Smooth muscle cell (in vitro differentiated cells): ENCODE measurements at regions not wholly inside any gene's neighbourhood (a gene's known extent, or its start where the extent isn't known, plus 50 kb on each side); places are given as distances from the start of the nearest gene placed in this dataset.

Experiments
- DNase-seq: peaks from one replicate; lab custom pipeline; 2025; ENCODE audit not compliant: unreplicated experiment; lab: John Stamatoyannopoulos, UW
- H2AFZ ChIP-seq: fragments of 200-600 bp; sonication (generic); 2 replicates; pipeline ENCODE4 v1.6.0; 2016; ENCODE audit warnings: antibody characterized with exemption, low read depth, mild to moderate bottlenecking
- H3F3A ChIP-seq: fragments of 200-600 bp; sonication (generic); 2 replicates; pipeline ENCODE4 v1.6.0; 2017; ENCODE audit warnings: antibody characterized with exemption, low read depth
- H3K27ac ChIP-seq: fragments of 200-600 bp; sonication (generic); 2 replicates; pipeline ENCODE4 v1.5.1; 2016; ENCODE audit warnings: low read depth, mild to moderate bottlenecking
- H3K27me3 ChIP-seq: fragments of 200-600 bp; sonication (generic); 2 replicates; pipeline ENCODE4 v1.6.1; 2016; ENCODE audit warnings: low read depth, mild to moderate bottlenecking
- H3K36me3 ChIP-seq: fragments of 200-600 bp; sonication (generic); 2 replicates; pipeline ENCODE4 v1.5.1; 2016; ENCODE audit warnings: low read depth
- H3K4me1 ChIP-seq: fragments of 200-600 bp; sonication (generic); 2 replicates; pipeline ENCODE4 v1.5.1; 2016; ENCODE audit warnings: low read depth
- H3K4me2 ChIP-seq: fragments of 200-600 bp; sonication (generic); 2 replicates; pipeline ENCODE4 v1.6.0; 2016; ENCODE audit warnings: mild to moderate bottlenecking
- H3K4me3 ChIP-seq: fragments of 200-600 bp; sonication (generic); 2 replicates; pipeline ENCODE4 v1.5.1; 2016; ENCODE audit warnings: mild to moderate bottlenecking
- H3K79me2 ChIP-seq: fragments of 200-600 bp; sonication (generic); 2 replicates; pipeline ENCODE4 v1.6.0; 2016; ENCODE audit warnings: low read depth, mild to moderate bottlenecking
- H3K9ac ChIP-seq: fragments of 200-600 bp; sonication (generic); 2 replicates; pipeline ENCODE4 v1.6.0; 2016; ENCODE audit warnings: low read depth
- H3K9me3 ChIP-seq: fragments of 200-600 bp; sonication (generic); replicated peaks from 2 replicates; pipeline ENCODE4 v1.5.1; 2016; ENCODE audit warnings: low read depth
- H4K20me1 ChIP-seq: fragments of 200-600 bp; sonication (generic); 2 replicates; pipeline ENCODE4 v1.6.0; 2016; ENCODE audit warnings: low read depth
- CTCF ChIP-seq: fragments of 200-600 bp; sonication (generic); IDR thresholded peaks from 2 replicates; pipeline ENCODE4 v1.5.1; 2017; ENCODE audit warnings: borderline replicate concordance, mild to moderate bottlenecking, antibody characterized with exemption; ENCODE audit not compliant: insufficient read depth, poor library complexity, severe bottlenecking
- WGBS: methylation state at CpG from one replicate; pipeline ENCODE4 v1.1.7; 2016; ENCODE audit warnings: low lambda C conversion rate; 5-methylcytosine and 5-hydroxymethylcytosine counted together

- Histone ChIP-seq H3K36me3 (no peaks in the 10 kb centered on the region), H3K4me1 (peaks cover 14% of the 10 kb centered on the region), H4K20me1 (no peaks in the 10 kb centered on the region), H3K27me3 (no peaks in the 10 kb centered on the region), H3K27ac (no peak overlapping the region), H3K79me2 (no peaks in the 10 kb centered on the region), H3F3A (no peaks in the 10 kb centered on the region), H3K9me3 (no peaks in the 10 kb centered on the region), H3K4me3 (no peak overlapping the region), H3K4me2 (no peak overlapping the region), H2AFZ (no peak overlapping the region), H3K9ac (no peak overlapping the region)
- DNase-seq = no peak
- 94% methylated on average over 2 of the region's 2 CpGs for WGBS
- TF ChIP-seq CTCF = no peak
Measured at GRCh38 chr2:24410976-24411375, 50.6 kb upstream of the ITSN2 start.

GRCh38 chr2:24409700-24410556 is 49.6 kb upstream of the ITSN2 start:
- H4K20me1 ChIP-seq = no peaks in the 10 kb centered on the region
- peak overlapping the region; percentile 74 for H2AFZ ChIP-seq
- H3K9ac ChIP-seq = no peak overlapping the region

More at GRCh38 chr2:24409700-24410556, 49.6 kb upstream of the ITSN2 start:
- peak; percentile 87 for TF ChIP-seq CTCF
- Histone ChIP-seq H3K27me3 (no peaks in the 10 kb centered on the region), H3F3A (no peaks in the 10 kb centered on the region), H3K36me3 (no peaks in the 10 kb centered on the region), H3K9me3 (no peaks in the 10 kb centered on the region), H3K4me2 (no peak overlapping the region), H3K79me2 (no peaks in the 10 kb centered on the region), H3K4me3 (no peak overlapping the region), H3K4me1 (peaks cover 14% of the 10 kb centered on the region), H3K27ac (no peak overlapping the region)
- 57% methylated on average over 13 of the region's 13 CpGs for WGBS
- DNase-seq = no peak
